Activated naive CD4-positive, alpha-beta T cell treated with anti-CD3 and anti-CD28 coated beads, Interleukin-2, amount 50 U/mL, for 24 hours (primary cell): ENCODE measurements at regions not wholly inside any gene's neighbourhood (a gene's known extent, or its start where the extent isn't known, plus 50 kb on each side); places are given as distances from the start of the nearest gene placed in this dataset.

ENCODE experiments used
- H3K27ac Mint-ChIP-seq: one replicate; pipeline ENCODE4 v1.8.0; 2021; ENCODE audit warnings: mild to moderate bottlenecking, mixed read lengths
- H3K27me3 Mint-ChIP-seq: one replicate; pipeline ENCODE4 v1.8.0; 2021; ENCODE audit warnings: mixed read lengths
- H3K36me3 Mint-ChIP-seq: one replicate; pipeline ENCODE4 v1.8.0; 2021; ENCODE audit warnings: mixed read lengths
- H3K4me1 Mint-ChIP-seq: one replicate; pipeline ENCODE4 v1.8.0; 2021; ENCODE audit warnings: mixed read lengths
- H3K4me3 Mint-ChIP-seq: one replicate; pipeline ENCODE4 v1.8.0; 2021; ENCODE audit warnings: mild to moderate bottlenecking, mixed read lengths
- H3K9me3 Mint-ChIP-seq: one replicate; pipeline ENCODE4 v1.8.0; 2021; ENCODE audit warnings: mixed read lengths

DNA sequence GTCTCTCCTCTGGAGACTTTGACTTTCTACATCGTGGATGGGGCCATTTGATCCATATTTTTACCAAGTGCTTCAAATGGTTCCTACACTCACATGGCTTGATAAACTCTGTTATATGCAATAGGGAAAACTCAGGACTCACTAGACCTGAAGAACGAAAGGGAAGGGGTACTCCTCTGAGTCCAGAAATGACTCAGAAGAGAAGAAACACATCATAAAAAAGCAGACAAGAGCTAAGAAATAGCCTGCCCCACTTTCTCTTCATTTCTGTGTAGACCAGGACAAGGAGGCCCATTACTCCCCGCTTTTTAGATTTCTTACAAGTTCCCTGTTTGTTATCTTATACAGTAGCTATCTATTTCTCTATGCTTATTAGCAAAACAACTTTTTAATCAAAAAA, 369.8 kb upstream of the ARID1B start:
- Mint-ChIP-seq H3K27me3 (no peaks in the 10 kb centered on the region), H3K27ac (no peak overlapping the region), H3K4me1 (no peaks in the 10 kb centered on the region), H3K4me3 (no peak overlapping the region), H3K9me3 (no peaks in the 10 kb centered on the region), H3K36me3 (peaks cover 3% of the 10 kb centered on the region)

DNA sequence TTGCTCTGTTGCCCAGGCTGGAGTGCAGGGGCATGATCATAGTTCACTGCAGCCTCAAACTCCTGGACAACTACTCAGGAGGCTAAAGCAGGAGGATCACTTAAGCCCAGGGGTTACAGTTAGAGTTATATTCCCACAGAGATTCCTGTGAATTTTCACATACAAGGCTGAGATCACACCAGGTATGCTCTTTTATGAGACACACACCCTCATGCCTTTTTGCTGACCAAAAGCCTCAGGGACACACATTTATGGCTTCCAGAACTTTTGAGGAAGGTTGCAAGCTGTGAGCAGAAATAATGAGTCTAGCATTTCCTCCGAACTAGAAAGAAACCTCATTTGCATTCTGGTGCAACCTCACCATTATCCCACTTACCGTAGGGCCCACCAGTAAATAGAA, 370.5 kb upstream of the ARID1B start:
- H3K9me3 Mint-ChIP-seq = no peaks in the 10 kb centered on the region
- H3K27me3 Mint-ChIP-seq = peaks cover under 1% of the 10 kb centered on the region
- peaks cover under 1% of the 10 kb centered on the region for H3K4me1 Mint-ChIP-seq
- H3K27ac Mint-ChIP-seq = no peak overlapping the region
- no peak overlapping the region for H3K4me3 Mint-ChIP-seq
- H3K36me3 Mint-ChIP-seq = peaks cover 3% of the 10 kb centered on the region

DNA sequence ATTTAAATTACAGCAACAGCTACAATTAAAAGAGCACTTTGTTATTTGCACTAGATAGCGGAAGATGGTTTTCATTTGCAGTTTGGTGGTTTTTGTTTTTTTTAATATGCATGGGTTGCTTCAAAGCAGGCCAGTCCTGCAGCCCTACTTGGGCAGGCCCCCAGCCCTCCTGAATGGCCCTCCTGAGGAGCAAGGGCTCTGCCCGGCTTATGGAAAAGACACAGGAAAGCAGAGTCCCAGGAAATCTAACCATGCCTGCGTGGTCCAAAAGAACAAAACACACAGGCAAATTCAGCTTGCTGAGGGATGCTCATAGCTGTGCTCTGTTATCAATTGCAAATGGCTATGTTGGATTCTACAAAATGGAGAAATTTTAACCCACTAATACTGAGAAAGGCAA, 371.1 kb upstream of the ARID1B start:
- peaks cover 7% of the 10 kb centered on the region for H3K4me1 Mint-ChIP-seq
- no peaks in the 10 kb centered on the region for H3K9me3 Mint-ChIP-seq
- peaks cover 3% of the 10 kb centered on the region for H3K36me3 Mint-ChIP-seq
- peaks cover 2% of the 10 kb centered on the region for H3K27me3 Mint-ChIP-seq
- H3K27ac Mint-ChIP-seq = no peak overlapping the region
- H3K4me3 Mint-ChIP-seq = no peak overlapping the region

DNA sequence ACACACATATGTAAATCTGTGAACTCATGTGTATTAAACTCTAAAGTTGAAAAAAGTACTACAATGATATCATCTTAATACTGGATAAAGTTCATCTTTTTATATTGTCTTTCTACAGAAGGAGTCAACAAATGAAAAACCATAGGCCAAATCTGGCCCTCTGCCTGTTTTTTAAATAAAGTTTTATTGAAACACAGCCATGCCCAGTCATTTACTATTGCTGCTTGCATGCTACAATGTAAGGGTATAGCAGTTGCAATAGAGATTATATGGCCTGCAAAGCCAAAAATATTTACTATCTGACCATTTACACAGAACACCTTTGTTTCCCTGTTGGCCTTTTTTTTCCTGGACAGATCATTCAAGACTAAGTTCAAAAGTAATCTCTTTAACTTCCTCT, 374.6 kb upstream of the ARID1B start:
- Mint-ChIP-seq H3K27me3 (peaks cover 2% of the 10 kb centered on the region), H3K9me3 (no peaks in the 10 kb centered on the region), H3K27ac (no peak overlapping the region), H3K4me3 (no peak overlapping the region), H3K36me3 (peaks cover 3% of the 10 kb centered on the region), H3K4me1 (peaks cover 41% of the 10 kb centered on the region)

DNA sequence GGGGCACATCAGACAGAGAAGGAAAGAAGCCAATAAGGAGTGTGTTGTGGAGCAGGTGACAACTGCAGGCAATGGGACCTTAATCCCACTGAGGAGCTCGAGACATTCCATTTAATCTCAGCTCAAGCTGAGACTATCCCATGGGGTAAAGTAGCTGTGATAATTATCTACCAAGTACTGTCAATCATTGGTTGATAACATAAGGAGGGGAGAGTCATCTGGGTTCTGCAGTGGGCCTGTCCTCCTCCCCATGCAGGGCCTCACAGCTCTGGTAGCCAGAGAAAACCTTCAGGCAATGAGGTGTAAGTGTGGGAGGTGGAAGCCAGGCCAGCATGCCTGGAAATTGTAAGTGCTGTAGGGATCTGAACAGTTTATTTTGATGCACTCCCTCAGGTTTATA, 375.0 kb upstream of the ARID1B start:
- peaks cover 3% of the 10 kb centered on the region for H3K36me3 Mint-ChIP-seq
- peaks cover 45% of the 10 kb centered on the region for H3K4me1 Mint-ChIP-seq
- H3K27ac Mint-ChIP-seq = no peak overlapping the region
- no peak overlapping the region for H3K4me3 Mint-ChIP-seq
- H3K9me3 Mint-ChIP-seq = no peaks in the 10 kb centered on the region
- H3K27me3 Mint-ChIP-seq = peaks cover 2% of the 10 kb centered on the region

DNA sequence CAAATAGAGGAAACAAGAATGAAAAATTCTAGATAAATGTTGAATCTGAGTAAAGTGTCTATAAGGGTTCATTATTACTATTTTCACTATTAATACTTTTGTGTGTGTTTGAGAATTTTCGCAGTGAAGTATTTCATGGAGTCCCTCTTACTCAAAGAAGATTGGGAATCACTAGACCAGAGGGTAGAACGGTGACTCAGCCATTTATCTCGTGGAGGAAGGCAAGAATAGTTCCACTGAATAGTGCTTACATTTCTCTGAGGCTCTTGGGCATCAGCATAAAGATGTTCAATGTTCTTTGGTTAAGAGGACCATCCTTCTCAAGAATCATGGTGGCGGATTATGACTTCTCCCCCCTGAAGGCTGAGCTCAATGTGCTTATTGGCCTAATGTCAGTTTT, 376.7 kb upstream of the ARID1B start:
- peaks cover 60% of the 10 kb centered on the region for H3K4me1 Mint-ChIP-seq
- H3K27me3 Mint-ChIP-seq = peaks cover 2% of the 10 kb centered on the region
- H3K9me3 Mint-ChIP-seq = no peaks in the 10 kb centered on the region
- no peak overlapping the region for H3K4me3 Mint-ChIP-seq
- peaks cover 3% of the 10 kb centered on the region for H3K36me3 Mint-ChIP-seq
- H3K27ac Mint-ChIP-seq = no peak overlapping the region

DNA sequence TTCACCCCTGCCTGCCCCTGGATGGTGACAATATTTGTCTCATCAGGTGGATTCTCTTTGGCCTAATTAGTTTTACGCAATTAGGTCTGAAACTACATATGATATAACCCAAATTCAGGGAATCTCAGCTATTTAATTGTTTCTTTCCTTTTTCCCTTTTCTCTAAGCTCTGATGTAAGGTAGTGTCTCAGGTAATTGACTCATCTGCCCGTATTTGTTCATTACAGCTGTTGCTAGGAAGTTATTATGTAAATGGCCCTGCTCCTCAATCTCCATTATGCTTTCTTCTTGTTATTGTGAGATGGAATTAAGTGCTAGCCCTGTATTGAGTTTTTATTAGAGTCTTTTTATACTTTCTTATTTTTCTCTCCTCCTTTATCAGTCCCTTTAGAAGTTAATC, 378.2 kb upstream of the ARID1B start:
- no peak overlapping the region for H3K27ac Mint-ChIP-seq
- H3K27me3 Mint-ChIP-seq = peaks cover 2% of the 10 kb centered on the region
- peaks cover under 1% of the 10 kb centered on the region for H3K9me3 Mint-ChIP-seq
- no peak overlapping the region for H3K4me3 Mint-ChIP-seq
- peaks cover 3% of the 10 kb centered on the region for H3K36me3 Mint-ChIP-seq
- peaks cover 73% of the 10 kb centered on the region for H3K4me1 Mint-ChIP-seq

DNA sequence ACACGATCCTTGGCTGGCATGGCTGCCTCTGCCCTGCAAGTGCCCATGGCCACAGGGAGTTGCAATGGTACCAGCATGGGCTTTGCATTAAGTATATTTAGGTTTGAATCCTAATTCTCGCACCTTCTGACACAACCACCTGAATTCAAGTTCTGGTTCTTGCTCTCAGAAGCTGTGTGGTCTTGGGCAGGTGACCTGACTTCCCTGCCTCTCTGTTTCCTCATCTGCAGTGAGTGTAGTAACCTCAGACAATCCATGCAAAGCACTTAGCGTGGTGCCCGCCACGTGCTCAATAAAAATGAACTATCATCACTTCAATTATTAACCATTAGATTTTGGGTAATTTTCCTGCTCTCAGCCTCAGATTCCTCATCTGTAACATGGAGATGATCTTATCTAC, 378.8 kb upstream of the ARID1B start:
- peaks cover 2% of the 10 kb centered on the region for H3K27me3 Mint-ChIP-seq
- no peak overlapping the region for H3K4me3 Mint-ChIP-seq
- H3K36me3 Mint-ChIP-seq = peaks cover 1% of the 10 kb centered on the region
- H3K9me3 Mint-ChIP-seq = peaks cover 6% of the 10 kb centered on the region
- peaks cover 79% of the 10 kb centered on the region for H3K4me1 Mint-ChIP-seq
- no peak overlapping the region for H3K27ac Mint-ChIP-seq

DNA sequence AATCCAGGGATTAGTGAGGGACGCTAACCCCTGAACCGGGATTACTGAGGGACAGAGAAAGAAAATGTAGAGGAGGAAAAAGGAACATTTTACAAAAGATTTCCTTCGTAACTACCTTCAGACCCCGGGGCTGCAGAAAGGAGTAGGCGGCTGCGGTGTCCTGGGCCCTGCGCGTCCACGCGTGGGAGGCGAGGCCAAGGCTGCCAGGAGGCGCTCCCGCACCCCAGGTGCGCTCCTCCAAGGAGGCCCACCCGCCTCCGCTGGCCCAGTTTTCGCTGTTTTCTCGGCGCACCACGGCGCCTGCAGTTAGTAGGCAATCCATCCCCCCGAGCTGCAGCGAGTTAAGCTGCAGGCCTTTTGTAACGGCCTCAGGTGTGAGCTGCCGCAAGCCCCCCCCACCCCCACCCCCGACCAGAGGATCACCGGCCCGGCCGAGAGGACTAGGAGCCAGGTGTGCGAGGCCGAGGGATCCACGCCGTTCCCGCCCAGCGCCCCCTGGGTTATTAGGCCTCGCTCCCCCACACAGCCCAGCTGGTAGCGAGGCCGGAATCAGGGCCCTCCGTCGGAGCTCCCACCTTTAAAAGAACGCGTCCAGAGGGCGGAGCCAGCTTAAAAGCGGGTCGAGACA, 380.3 kb upstream of the ARID1B start:
- Mint-ChIP-seq H3K36me3 (no peaks in the 10 kb centered on the region), H3K4me1 (peaks cover 93% of the 10 kb centered on the region), H3K4me3 (peak overlapping the region; percentile 75), H3K27ac (peak overlapping the region; percentile 92), H3K9me3 (peaks cover 6% of the 10 kb centered on the region), H3K27me3 (peaks cover 2% of the 10 kb centered on the region)

DNA sequence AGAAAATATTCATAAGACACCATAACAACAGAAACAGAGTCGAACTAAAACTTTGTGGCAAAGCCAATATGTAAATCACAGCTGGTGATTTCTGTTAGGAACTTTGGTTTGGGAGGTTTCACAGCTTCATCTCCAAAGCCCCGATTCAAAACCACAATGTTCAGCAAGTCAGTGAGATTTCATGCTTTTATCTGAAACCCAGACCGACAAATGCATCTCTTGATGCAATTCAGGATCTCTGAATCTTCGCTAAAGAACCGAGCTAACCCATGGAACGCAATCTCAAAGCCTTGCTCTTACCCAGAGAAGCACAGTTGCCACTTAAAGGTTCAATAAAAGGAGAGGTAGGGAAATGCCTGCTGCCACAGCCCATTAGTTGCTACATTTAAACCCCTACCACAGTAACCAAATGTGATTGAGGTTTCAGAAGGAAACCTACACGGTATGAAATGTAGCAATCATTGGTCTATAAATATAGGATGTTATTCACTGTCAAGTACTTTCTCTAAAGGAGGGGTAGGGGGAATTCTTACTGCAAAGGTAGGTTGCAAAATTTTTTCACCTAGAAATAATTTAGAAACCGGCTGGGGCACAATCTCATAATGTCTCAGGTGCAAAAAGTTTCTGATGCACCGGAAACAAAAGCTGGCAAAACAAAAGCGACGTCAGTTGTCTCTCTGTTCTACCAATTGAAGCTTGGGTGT, 381.0 kb upstream of the ARID1B start:
- Mint-ChIP-seq H3K36me3 (no peaks in the 10 kb centered on the region), H3K27me3 (no peaks in the 10 kb centered on the region), H3K4me1 (peaks cover 95% of the 10 kb centered on the region), H3K27ac (peak overlapping the region; percentile 92), H3K9me3 (peaks cover 6% of the 10 kb centered on the region), H3K4me3 (peak overlapping the region; percentile 75)

DNA sequence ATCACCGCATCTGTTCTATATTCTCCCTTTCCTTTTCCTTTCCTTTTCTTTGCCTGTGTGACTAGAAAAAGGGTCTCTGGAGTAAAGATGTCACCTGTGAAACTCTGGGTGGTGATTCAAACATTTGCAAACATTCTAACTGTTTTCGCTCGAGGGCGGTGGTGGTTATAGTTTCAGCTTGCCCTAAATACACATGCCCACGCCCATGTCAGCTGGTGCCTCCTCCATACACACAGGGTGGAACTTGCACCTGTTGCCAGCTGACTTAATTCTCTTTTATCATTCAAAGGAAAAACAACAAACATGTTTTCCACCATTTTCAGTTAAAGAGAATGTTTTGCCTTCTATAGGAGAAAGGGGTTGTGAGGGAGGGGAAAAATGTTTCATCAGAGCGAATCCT, 381.9 kb upstream of the ARID1B start:
- Mint-ChIP-seq H3K4me1 (peaks cover 94% of the 10 kb centered on the region), H3K9me3 (peaks cover 6% of the 10 kb centered on the region), H3K27me3 (no peaks in the 10 kb centered on the region), H3K27ac (peak overlapping the region; percentile 59), H3K36me3 (no peaks in the 10 kb centered on the region), H3K4me3 (peak overlapping the region; percentile 75)

DNA sequence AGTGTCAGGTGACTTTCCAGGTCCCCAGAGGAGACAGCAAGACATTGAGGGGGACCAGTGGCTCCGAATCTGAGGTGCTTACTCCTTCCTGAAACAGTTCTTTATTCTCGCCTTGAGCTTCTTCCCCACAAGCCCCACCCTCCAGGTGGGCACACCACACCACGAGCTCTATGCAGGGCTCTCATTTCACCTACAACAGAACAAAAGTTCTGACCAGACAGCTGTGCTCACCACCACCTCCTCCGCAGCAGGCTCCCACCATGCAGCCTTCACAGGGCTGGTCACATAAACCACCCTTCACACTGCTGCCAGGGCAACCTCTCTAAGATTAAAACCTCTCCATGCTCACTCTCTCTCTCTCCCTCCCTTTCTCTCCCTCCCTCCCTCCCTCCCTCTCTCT, 384.5 kb upstream of the ARID1B start:
- H3K4me1 Mint-ChIP-seq = peaks cover 71% of the 10 kb centered on the region
- H3K27me3 Mint-ChIP-seq = no peaks in the 10 kb centered on the region
- peaks cover 6% of the 10 kb centered on the region for H3K9me3 Mint-ChIP-seq
- peak overlapping the region; percentile 34 for H3K4me3 Mint-ChIP-seq
- H3K36me3 Mint-ChIP-seq = no peaks in the 10 kb centered on the region
- H3K27ac Mint-ChIP-seq = peak overlapping the region; percentile 52

DNA sequence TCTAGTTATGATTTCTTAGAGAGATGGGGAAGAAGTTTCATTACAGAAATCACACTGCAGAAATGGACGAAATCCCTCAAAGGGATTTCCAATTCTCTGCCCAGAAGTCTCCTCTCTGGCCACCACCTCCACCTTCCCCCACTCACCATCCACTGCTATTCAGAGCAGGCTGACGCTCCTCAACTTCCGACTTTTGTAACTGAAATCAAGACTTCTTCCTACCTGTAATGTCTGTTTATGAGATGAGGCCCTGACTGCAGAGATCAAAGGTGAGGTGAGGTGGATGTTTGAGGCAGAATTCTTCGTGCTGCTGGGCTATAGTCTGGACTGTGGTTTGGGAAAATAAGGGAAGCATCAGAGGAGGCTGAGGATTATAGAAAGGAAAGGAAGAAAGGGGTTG, 385.2 kb upstream of the ARID1B start:
- H3K36me3 Mint-ChIP-seq = no peaks in the 10 kb centered on the region
- H3K9me3 Mint-ChIP-seq = peaks cover 6% of the 10 kb centered on the region
- H3K4me3 Mint-ChIP-seq = peak overlapping the region; percentile 64
- H3K4me1 Mint-ChIP-seq = peaks cover 65% of the 10 kb centered on the region
- H3K27me3 Mint-ChIP-seq = no peaks in the 10 kb centered on the region
- peak overlapping the region; percentile 0 for H3K27ac Mint-ChIP-seq

DNA sequence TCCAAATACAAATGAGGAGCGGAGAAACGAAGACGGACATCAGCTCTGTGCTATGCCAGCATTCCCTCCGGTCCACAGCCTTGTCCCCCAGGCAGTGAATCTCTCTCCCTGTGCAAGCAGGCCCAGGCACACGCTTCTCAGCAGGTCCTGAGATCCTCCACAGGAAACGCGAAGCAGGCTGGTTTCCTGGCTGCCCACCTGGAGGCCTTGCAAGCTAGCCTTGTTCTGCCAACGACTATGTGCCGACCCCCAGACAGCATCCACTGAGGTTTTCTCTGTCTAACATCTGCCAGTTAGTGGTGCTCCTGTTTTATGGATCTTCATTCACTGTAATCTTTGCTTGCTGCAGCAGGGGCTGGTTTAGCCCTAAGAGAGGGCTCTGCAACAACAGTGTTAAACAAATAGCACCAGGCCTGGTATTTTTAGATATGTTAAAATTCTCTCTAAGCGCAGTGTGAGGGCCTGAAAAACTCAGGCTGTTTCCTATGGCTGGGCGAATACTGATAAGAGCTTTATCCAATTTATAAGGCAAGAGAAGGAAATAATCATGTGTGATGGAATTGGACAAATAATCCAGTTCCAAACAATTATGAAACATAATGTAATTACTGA, 386.0 kb upstream of the ARID1B start:
- Mint-ChIP-seq H3K9me3 (peaks cover 6% of the 10 kb centered on the region), H3K27ac (no peak overlapping the region), H3K4me1 (peaks cover 60% of the 10 kb centered on the region), H3K4me3 (peak overlapping the region; percentile 64), H3K27me3 (no peaks in the 10 kb centered on the region), H3K36me3 (no peaks in the 10 kb centered on the region)

DNA sequence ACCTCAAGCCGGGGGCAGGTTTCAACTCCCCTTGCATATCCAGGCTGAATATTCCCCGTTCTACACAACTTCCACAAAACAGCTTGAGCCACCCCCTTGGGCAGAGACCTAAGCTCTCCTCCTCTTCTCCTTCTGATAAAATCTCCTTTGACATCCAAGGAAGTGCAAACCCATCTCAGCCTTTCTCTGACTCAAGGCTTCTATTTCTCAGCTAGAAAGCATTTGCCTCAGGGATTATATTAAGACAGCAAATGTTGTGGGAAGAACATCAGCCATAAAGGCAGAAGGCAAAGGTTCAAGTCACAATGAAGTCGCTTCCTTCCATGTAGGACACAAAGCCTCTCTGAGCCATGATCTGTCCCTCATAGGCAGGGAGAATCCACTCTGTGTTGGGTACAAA, 386.6 kb upstream of the ARID1B start:
- H3K4me1 Mint-ChIP-seq = peaks cover 57% of the 10 kb centered on the region
- H3K4me3 Mint-ChIP-seq = no peak overlapping the region
- no peaks in the 10 kb centered on the region for H3K36me3 Mint-ChIP-seq
- peaks cover 6% of the 10 kb centered on the region for H3K9me3 Mint-ChIP-seq
- H3K27ac Mint-ChIP-seq = no peak overlapping the region
- no peaks in the 10 kb centered on the region for H3K27me3 Mint-ChIP-seq

DNA sequence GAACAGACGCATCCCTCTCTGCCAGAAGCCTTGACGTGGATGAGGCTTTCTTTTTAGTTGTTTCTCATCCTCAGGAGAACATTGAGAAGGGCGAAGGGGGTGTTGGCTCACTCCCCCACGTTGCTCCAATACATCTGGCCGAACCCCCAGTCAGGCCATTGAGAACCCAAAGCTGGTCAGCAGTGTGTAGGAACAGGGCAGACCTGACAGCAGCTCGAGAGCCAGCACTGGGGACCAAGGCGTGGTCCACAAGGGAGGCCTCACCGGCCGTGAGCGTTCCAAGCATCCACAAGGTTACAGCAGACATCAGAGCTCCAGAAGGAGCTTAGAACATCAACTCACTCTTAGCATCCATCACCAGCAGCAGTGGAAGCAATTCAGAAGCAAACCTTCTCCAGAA, 387.9 kb upstream of the ARID1B start:
- Mint-ChIP-seq H3K36me3 (peaks cover 1% of the 10 kb centered on the region), H3K4me1 (peaks cover 48% of the 10 kb centered on the region), H3K27ac (no peak overlapping the region), H3K4me3 (no peak overlapping the region), H3K27me3 (no peaks in the 10 kb centered on the region), H3K9me3 (peaks cover 7% of the 10 kb centered on the region)
